GM13977 (cell line): ENCODE measurements at regions not wholly inside any gene's neighbourhood (a gene's known extent, or its start where the extent isn't known, plus 50 kb on each side); places are given as distances from the start of the nearest gene placed in this dataset.

ENCODE experiments used
- DNase-seq: peaks from one replicate; pipeline ENCODE4 v3.0.0; 2012; ENCODE audit warnings: low spot score
- CTCF ChIP-seq: IDR thresholded peaks from 2 replicates; pipeline ENCODE4 v1.5.1; 2012; ENCODE audit warnings: mild to moderate bottlenecking, control low read depth; ENCODE audit not compliant: insufficient read depth; ENCODE audit errors: extremely low read depth, missing control alignments
- in situ Hi-C: fragments of 300-500 bp; cut with MboI; formaldehyde crosslinking; loops from one replicate; pipeline ENCODE4 v1.12.0; 2022; ENCODE audit warnings: low sequenced_read_pairs, low pct_unique_long_range_greater_than_20kb, mixed read lengths, inconsistent platforms; ENCODE audit not compliant: unreplicated experiment

GRCh38 chr1:29820401-29820800, 584.1 kb downstream of the PTPRU start:
- DNase-seq = no peak
- no peak for TF ChIP-seq CTCF
- in situ Hi-C loops = no loop called here

- no peak for TF ChIP-seq CTCF
- in situ Hi-C loops = no loop called here
- DNase-seq = no peak
These were observed 576.2 kb downstream of the PTPRU start for GRCh38 chr1:29812408-29813135.

GRCh38 chr1:29811727-29812407, 575.5 kb downstream of the PTPRU start:
- no peak for TF ChIP-seq CTCF
- no peak for DNase-seq
- in situ Hi-C loops = no loop called here

GRCh38 chr1:29811247-29811646, 574.9 kb downstream of the PTPRU start:
- no peak for TF ChIP-seq CTCF
- in situ Hi-C loops = no loop called here

GRCh38 chr1:29810121-29811120, 574.1 kb downstream of the PTPRU start:
- DNase-seq = no peak
- TF ChIP-seq CTCF = no peak
- in situ Hi-C loops = no loop called here

More at GRCh38 chr1:29811247-29811646, 574.9 kb downstream of the PTPRU start:
- DNase-seq = no peak

GRCh38 chr1:29809446-29810120, 573.3 kb downstream of the PTPRU start:
- DNase-seq = no peak
- in situ Hi-C loops = no loop called here
- no peak for TF ChIP-seq CTCF
